Upper lobe of left lung (tissue), 6 donors: ENCODE measurements at regions not wholly inside any gene's neighbourhood (a gene's known extent, or its start where the extent isn't known, plus 50 kb on each side); places are given as distances from the start of the nearest gene placed in this dataset.

Source experiments
- ATAC-seq, 2 donors: fragments of 200-7000 bp; cut with Tn5 transposase; one replicate each; pipeline ENCODE4 v1.9.1; 2022; ENCODE audit warnings: mild to moderate bottlenecking in 2 of 2, moderate library complexity in 2 of 2; ENCODE audit not compliant: low FRiP score in 2 of 2
- DNase-seq, 2 donors: peaks; one replicate each; pipeline ENCODE4 v3.0.0-alpha.2; 2019 to 2020
- H3K27ac ChIP-seq, 4 donors: fragments of 200-600 bp; sonication (generic); one replicate each; pipeline ENCODE4 v1.5.1; 2016 to 2019
- H3K27me3 ChIP-seq, 4 donors: fragments of 200-600 bp; sonication (generic); one replicate each; pipeline ENCODE4 v1.5.1; 2017 to 2019
- H3K36me3 ChIP-seq, 4 donors: fragments of 200-600 bp; sonication (generic); one replicate each; pipeline ENCODE4 v1.5.1; 2016 to 2019
- H3K4me1 ChIP-seq, 4 donors: fragments of 200-600 bp; sonication (generic); one replicate each; pipeline ENCODE4 v1.5.1; 2018 to 2019
- H3K4me3 ChIP-seq, 4 donors: fragments of 200-600 bp; sonication (generic); one replicate each; pipeline ENCODE4 v1.5.1; 2017 to 2019; ENCODE audit warnings: mild to moderate bottlenecking in 2 of 4, moderate library complexity in 1 of 4
- H3K9me3 ChIP-seq, 4 donors: fragments of 200-600 bp; sonication (generic); one replicate each; pipeline ENCODE4 v1.5.1; 2018 to 2019
- CTCF ChIP-seq, 6 experiments: fragments of 450-650 bp in 4 of 6; fragments of 200-600 bp in 2 of 6; sonication (generic) in 2 of 6; IDR thresholded peaks; one replicate each; pipeline ENCODE4 v1.5.1; 2016 to 2019; ENCODE audit warnings: antibody characterized with exemption in 6 of 6
- EP300 ChIP-seq, 4 donors: sonication (generic); formaldehyde crosslinking; IDR thresholded peaks; one replicate each; pipeline ENCODE4 v1.5.1; 2017; ENCODE audit warnings: antibody characterized with exemption in 4 of 4, control low read depth in 2 of 4
- POLR2A ChIP-seq, 4 donors: fragments of 450-650 bp; IDR thresholded peaks; one replicate each; pipeline ENCODE4 v1.5.1; 2016 to 2017; ENCODE audit warnings: antibody characterized with exemption in 4 of 4, mild to moderate bottlenecking in 2 of 4
- POLR2AphosphoS5 ChIP-seq, 2 donors: sonication (generic); formaldehyde crosslinking; IDR thresholded peaks; one replicate each; pipeline ENCODE4 v1.5.1; 2017; ENCODE audit warnings: antibody characterized with exemption in 2 of 2
- WGBS, 2 donors: methylation state at CpG; one replicate each; pipeline ENCODE4 v1.1.5; 2017 to 2018; 5-methylcytosine and 5-hydroxymethylcytosine counted together
- donor health status: DM: no; HTN: no; CAD: no; lungs with moderate emphysema.
- donor health status: DM: no; HTN: yes; CAD: no; lungs with severe emphysema.

- ATAC-seq (no peak), DNase-seq (no peak)
- Histone ChIP-seq H3K9me3 (no peaks in the 10 kb centered on the region), H3K4me1 (no peaks in the 10 kb centered on the region), H3K36me3 (no peaks in the 10 kb centered on the region), H3K27me3 (no peaks in the 10 kb centered on the region), H3K4me3 (no peak overlapping the region), H3K27ac (no peak overlapping the region)
- no peak for TF ChIP-seq POLR2AphosphoS5 (IDR thresholded peaks at IDR 0.05)
- TF ChIP-seq CTCF (IDR thresholded peaks at IDR 0.05), result no peak
- TF ChIP-seq EP300 (IDR thresholded peaks at IDR 0.05), result no peak
- TF ChIP-seq POLR2A (IDR thresholded peaks at IDR 0.05), result no peak
- 87 to 95% methylated on average over 4 of the region's 4 CpGs for WGBS, 2 donors
Measured at GRCh38 chr6:50427267-50427666, 286.1 kb upstream of the TFAP2D start.

GRCh38 chr6:50437901-50438300 is 275.4 kb upstream of the TFAP2D start:
- Histone ChIP-seq H3K4me1 (no peaks in the 10 kb centered on the region), H3K36me3 (no peaks in the 10 kb centered on the region), H3K4me3 (no peak overlapping the region), H3K9me3 (no peaks in the 10 kb centered on the region), H3K27me3 (no peaks in the 10 kb centered on the region), H3K27ac (no peak overlapping the region)
- no peak for DNase-seq
- WGBS, 2 donors, result 75 to 81% methylated on average over 1 of the region's 1 CpG
- no peak for TF ChIP-seq POLR2AphosphoS5 (IDR thresholded peaks at IDR 0.05)
- no peak for TF ChIP-seq EP300 (IDR thresholded peaks at IDR 0.05)
- no peak for TF ChIP-seq CTCF (IDR thresholded peaks at IDR 0.05)
- TF ChIP-seq POLR2A (IDR thresholded peaks at IDR 0.05), result no peak
- no peak for ATAC-seq

GRCh38 chr6:50442531-50443040 is 270.7 kb upstream of the TFAP2D start:
- TF ChIP-seq CTCF (IDR thresholded peaks at IDR 0.05) (no peak), POLR2AphosphoS5 (IDR thresholded peaks at IDR 0.05) (no peak), EP300 (IDR thresholded peaks at IDR 0.05) (no peak), POLR2A (IDR thresholded peaks at IDR 0.05) (no peak)
- WGBS, 2 donors, result 93 to 97% methylated on average over 4 of the region's 4 CpGs
- H3K4me1 ChIP-seq, result no peaks in the 10 kb centered on the region
- H3K4me3 ChIP-seq, result no peak overlapping the region
- no peak overlapping the region for H3K27ac ChIP-seq
- H3K36me3 ChIP-seq, result no peaks in the 10 kb centered on the region
- no peaks in the 10 kb centered on the region for H3K9me3 ChIP-seq
- ATAC-seq (no peak), DNase-seq (no peak)
- no peaks in the 10 kb centered on the region for H3K27me3 ChIP-seq

- H3K27ac ChIP-seq, result no peak overlapping the region
- H3K4me1 ChIP-seq, result no peaks in the 10 kb centered on the region
- H3K27me3 ChIP-seq, result no peaks in the 10 kb centered on the region
- no peak for DNase-seq
- TF ChIP-seq EP300 (IDR thresholded peaks at IDR 0.05) (no peak), CTCF (IDR thresholded peaks at IDR 0.05) (no peak)
- WGBS, 2 donors, result 86 to 87% methylated on average over 3 of the region's 3 CpGs
- H3K36me3 ChIP-seq, result no peaks in the 10 kb centered on the region
- no peaks in the 10 kb centered on the region for H3K9me3 ChIP-seq
- H3K4me3 ChIP-seq, result no peak overlapping the region
- ATAC-seq, result no peak
Measured at GRCh38 chr6:50443144-50443543, 270.2 kb upstream of the TFAP2D start.

GRCh38 chr6:50449128-50449527 is 264.2 kb upstream of the TFAP2D start:
- WGBS, 2 donors, result 59 to 70% methylated on average over 2 of the region's 2 CpGs

More at GRCh38 chr6:50449128-50449527, 264.2 kb upstream of the TFAP2D start:
- H3K4me3 ChIP-seq, result no peak overlapping the region
- no peaks in the 10 kb centered on the region for H3K9me3 ChIP-seq
- H3K27me3 ChIP-seq, result no peaks in the 10 kb centered on the region
- H3K27ac ChIP-seq, result no peak overlapping the region
- DNase-seq, result no peak
- H3K36me3 ChIP-seq, result no peaks in the 10 kb centered on the region
- no peak for ATAC-seq
- no peak for TF ChIP-seq EP300 (IDR thresholded peaks at IDR 0.05)
- TF ChIP-seq POLR2A (IDR thresholded peaks at IDR 0.05), result no peak
- no peak for TF ChIP-seq CTCF (IDR thresholded peaks at IDR 0.05)
- TF ChIP-seq POLR2AphosphoS5 (IDR thresholded peaks at IDR 0.05), result no peak
- no peaks in the 10 kb centered on the region for H3K4me1 ChIP-seq
